ENCODE measurements at regions not wholly inside any gene's neighbourhood (a gene's known extent, or its start where the extent isn't known, plus 50 kb on each side); places are given as distances from the start of the nearest gene placed in this dataset.

DNA sequence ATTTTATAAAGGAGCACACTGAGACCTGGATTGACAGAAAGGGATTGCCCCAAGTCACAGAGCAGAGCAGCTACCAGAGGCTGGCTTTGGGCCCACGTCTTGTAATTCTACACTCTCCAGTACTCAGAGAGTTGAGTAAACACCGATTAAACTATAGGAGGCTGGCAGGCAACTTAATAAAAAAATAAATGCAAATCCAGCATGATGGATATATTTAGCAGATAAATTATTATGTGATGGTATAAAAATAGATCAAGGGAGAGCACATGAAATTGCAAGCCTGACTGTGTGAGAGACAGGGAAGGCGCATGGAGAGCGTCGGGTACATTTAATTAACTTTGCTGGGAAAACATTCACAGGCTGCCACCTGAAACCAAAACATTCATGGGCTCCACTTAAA lies 87.7 kb upstream of the CCL2 start:
- no peak overlapping the region for H3K9ac ChIP-seq (ENCODE audit: low read depth, low read length, poor library complexity, severe bottlenecking)
- no peaks in the 10 kb centered on the region for H3K27me3 ChIP-seq (ENCODE audit: insufficient read depth, low read length, poor library complexity, severe bottlenecking)
- peaks cover under 1% of the 10 kb centered on the region; the same call in 1 of the 2 replicates for H3K9me3 ChIP-seq (ENCODE audit: insufficient read depth, low read depth, low read length)
- H3F3A ChIP-seq (ENCODE audit: low read depth) = no peaks in the 10 kb centered on the region
- H3K4me1 ChIP-seq (ENCODE audit: insufficient read depth, low read length, poor library complexity, severe bottlenecking) = peaks cover 10% of the 10 kb centered on the region
- H2AFZ ChIP-seq (ENCODE audit: low read length) = no peak overlapping the region
- H3K4me3 ChIP-seq (ENCODE audit: low read length, poor library complexity, severe bottlenecking) = no peak overlapping the region
- TF ChIP-seq, protein P1, sequence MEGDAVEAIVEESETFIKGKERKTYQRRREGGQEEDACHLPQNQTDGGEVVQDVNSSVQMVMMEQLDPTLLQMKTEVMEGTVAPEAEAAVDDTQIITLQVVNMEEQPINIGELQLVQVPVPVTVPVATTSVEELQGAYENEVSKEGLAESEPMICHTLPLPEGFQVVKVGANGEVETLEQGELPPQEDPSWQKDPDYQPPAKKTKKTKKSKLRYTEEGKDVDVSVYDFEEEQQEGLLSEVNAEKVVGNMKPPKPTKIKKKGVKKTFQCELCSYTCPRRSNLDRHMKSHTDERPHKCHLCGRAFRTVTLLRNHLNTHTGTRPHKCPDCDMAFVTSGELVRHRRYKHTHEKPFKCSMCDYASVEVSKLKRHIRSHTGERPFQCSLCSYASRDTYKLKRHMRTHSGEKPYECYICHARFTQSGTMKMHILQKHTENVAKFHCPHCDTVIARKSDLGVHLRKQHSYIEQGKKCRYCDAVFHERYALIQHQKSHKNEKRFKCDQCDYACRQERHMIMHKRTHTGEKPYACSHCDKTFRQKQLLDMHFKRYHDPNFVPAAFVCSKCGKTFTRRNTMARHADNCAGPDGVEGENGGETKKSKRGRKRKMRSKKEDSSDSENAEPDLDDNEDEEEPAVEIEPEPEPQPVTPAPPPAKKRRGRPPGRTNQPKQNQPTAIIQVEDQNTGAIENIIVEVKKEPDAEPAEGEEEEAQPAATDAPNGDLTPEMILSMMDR (conservative IDR thresholded peaks at IDR 0.05; ENCODE audit: low read length) = no peak
- TF ChIP-seq EZH2phosphoT487 (IDR thresholded peaks at IDR 0.05; ENCODE audit: borderline replicate concordance) = no peak
- H3K79me2 ChIP-seq (ENCODE audit: insufficient read depth, low read length) = no peaks in the 10 kb centered on the region
- no peaks in the 10 kb centered on the region for H3K36me3 ChIP-seq (ENCODE audit: insufficient read depth, low read length)
- H4K20me1 ChIP-seq (ENCODE audit: insufficient read depth, low read length, poor library complexity, severe bottlenecking) = no peaks in the 10 kb centered on the region
- no peaks in the 10 kb centered on the region for H3K9me2 ChIP-seq (replicated peaks; ENCODE audit: low read depth, low read length)
- no peak overlapping the region for H3K4me2 ChIP-seq (ENCODE audit: low read depth, low read length, poor library complexity, severe bottlenecking)

DNA sequence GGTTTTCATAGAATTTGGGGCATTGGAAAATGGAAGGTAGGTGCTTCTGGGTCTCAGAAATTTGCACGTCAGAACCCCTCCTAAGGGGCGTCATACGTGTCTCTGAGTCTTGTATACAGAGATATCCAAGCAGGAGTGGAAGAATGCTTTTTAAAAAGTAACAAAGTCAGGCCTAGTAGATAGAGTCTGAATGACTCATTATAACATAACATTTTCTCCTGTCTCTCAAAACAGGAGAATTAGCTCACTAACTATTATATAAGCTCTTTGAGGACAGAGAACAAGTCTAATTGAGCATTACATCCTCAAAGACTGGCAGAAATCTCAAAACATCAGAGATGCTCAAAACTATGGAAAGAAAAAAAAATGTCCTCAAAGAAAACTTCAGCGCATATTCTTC lies 86.1 kb upstream of the CCL2 start:
- peaks cover 8% of the 10 kb centered on the region for H3K4me1 ChIP-seq (ENCODE audit: insufficient read depth, low read length, poor library complexity, severe bottlenecking)
- no peaks in the 10 kb centered on the region for H3F3A ChIP-seq (ENCODE audit: low read depth)
- no peaks in the 10 kb centered on the region for H3K9me2 ChIP-seq (replicated peaks; ENCODE audit: low read depth, low read length)
- no peak overlapping the region for H3K4me3 ChIP-seq (ENCODE audit: low read length, poor library complexity, severe bottlenecking)
- H3K79me2 ChIP-seq (ENCODE audit: insufficient read depth, low read length) = no peaks in the 10 kb centered on the region
- H3K4me2 ChIP-seq (ENCODE audit: low read depth, low read length, poor library complexity, severe bottlenecking) = no peak overlapping the region
- H3K9ac ChIP-seq (ENCODE audit: low read depth, low read length, poor library complexity, severe bottlenecking) = no peak overlapping the region
- H3K36me3 ChIP-seq (ENCODE audit: insufficient read depth, low read length) = no peaks in the 10 kb centered on the region
- no peaks in the 10 kb centered on the region for H4K20me1 ChIP-seq (ENCODE audit: insufficient read depth, low read length, poor library complexity, severe bottlenecking)
- H2AFZ ChIP-seq (ENCODE audit: low read length) = no peak overlapping the region
- peaks cover 3% of the 10 kb centered on the region; the same call in 1 of the 2 replicates for H3K9me3 ChIP-seq (ENCODE audit: insufficient read depth, low read depth, low read length)
- no peaks in the 10 kb centered on the region for H3K27me3 ChIP-seq (ENCODE audit: insufficient read depth, low read length, poor library complexity, severe bottlenecking)
- no peak for TF ChIP-seq EZH2phosphoT487 (IDR thresholded peaks at IDR 0.05; ENCODE audit: borderline replicate concordance)
- TF ChIP-seq, protein P1 (conservative IDR thresholded peaks at IDR 0.05; ENCODE audit: low read length) = no peak

DNA sequence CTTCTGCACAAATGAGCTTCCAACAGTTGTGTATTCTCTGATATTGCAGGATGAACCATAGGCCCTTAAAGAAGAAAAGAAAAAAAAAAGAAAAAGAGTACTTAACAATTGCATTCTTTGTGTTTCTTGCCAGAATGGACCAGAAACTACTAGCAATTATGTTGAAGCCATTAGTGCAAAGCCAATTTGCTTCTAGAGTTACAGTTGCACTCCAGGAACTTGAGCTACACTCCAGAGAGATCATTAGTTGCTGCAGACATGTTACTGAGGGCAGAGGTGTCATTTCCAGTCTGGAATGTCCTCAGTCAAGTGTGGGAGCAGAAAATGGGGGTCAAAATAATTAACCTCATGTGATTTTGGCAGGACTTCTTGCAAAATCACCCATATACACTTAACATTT lies 85.6 kb upstream of the CCL2 start:
- H2AFZ ChIP-seq (ENCODE audit: low read length) = no peak overlapping the region
- H3K27me3 ChIP-seq (ENCODE audit: insufficient read depth, low read length, poor library complexity, severe bottlenecking) = no peaks in the 10 kb centered on the region
- TF ChIP-seq, protein P1 (conservative IDR thresholded peaks at IDR 0.05; ENCODE audit: low read length) = no peak
- no peak for TF ChIP-seq EZH2phosphoT487 (IDR thresholded peaks at IDR 0.05; ENCODE audit: borderline replicate concordance)
- no peaks in the 10 kb centered on the region for H3K9me2 ChIP-seq (replicated peaks; ENCODE audit: low read depth, low read length)
- H3K4me2 ChIP-seq (ENCODE audit: low read depth, low read length, poor library complexity, severe bottlenecking) = no peak overlapping the region
- H3K4me3 ChIP-seq (ENCODE audit: low read length, poor library complexity, severe bottlenecking) = no peak overlapping the region
- H3K4me1 ChIP-seq (ENCODE audit: insufficient read depth, low read length, poor library complexity, severe bottlenecking) = peaks cover 8% of the 10 kb centered on the region
- no peaks in the 10 kb centered on the region for H4K20me1 ChIP-seq (ENCODE audit: insufficient read depth, low read length, poor library complexity, severe bottlenecking)
- H3K79me2 ChIP-seq (ENCODE audit: insufficient read depth, low read length) = no peaks in the 10 kb centered on the region
- no peaks in the 10 kb centered on the region for H3K36me3 ChIP-seq (ENCODE audit: insufficient read depth, low read length)
- peaks cover 3% of the 10 kb centered on the region; the same call in 1 of the 2 replicates for H3K9me3 ChIP-seq (ENCODE audit: insufficient read depth, low read depth, low read length)
- no peak overlapping the region for H3K9ac ChIP-seq (ENCODE audit: low read depth, low read length, poor library complexity, severe bottlenecking)
- no peaks in the 10 kb centered on the region for H3F3A ChIP-seq (ENCODE audit: low read depth)

Data from Loucy (cell line).